OCI-LY1 (cell line): ENCODE measurements at regions not wholly inside any gene's neighbourhood (a gene's known extent, or its start where the extent isn't known, plus 50 kb on each side); places are given as distances from the start of the nearest gene placed in this dataset.

Source experiments
- EZH2 ChIP-seq: fragments of 200-600 bp; sonication (generic), shearing (Covaris generic); IDR thresholded peaks from 2 replicates; pipeline ENCODE4 v1.8.0; 2017; ENCODE audit warnings: borderline replicate concordance, mixed run types, mild to moderate bottlenecking, antibody characterized with exemption, low read length, moderate library complexity, mixed read lengths
- TF ChIP-seq, protein P1 (sequence below): fragments of 200-600 bp; sonication (generic), shearing (Covaris generic); IDR thresholded peaks from 2 replicates; pipeline ENCODE4 v1.5.1; 2017; ENCODE audit warnings: mild to moderate bottlenecking, antibody characterized with exemption, low read length, moderate library complexity, mixed read lengths

DNA sequence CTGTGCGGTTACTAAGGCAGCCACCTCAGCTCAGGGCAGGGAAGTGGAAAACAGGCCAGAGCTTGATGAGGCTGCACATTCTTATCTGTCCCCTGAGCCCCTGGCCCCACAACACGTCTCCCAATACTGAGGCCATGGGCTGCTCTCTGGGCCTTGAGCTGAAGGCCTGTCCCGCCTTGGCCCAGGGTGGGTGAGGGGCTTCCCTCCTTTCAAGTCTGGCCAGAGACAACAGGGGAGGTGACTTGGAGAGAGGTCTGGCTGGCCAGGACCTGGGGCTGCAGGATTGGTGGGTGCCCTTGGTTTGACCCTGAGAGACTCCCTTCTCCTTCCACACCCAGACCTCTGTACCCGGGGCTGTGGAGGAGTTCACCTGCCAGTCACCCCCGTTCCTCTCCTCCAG is 563.8 kb downstream of the PTPRU start:
- TF ChIP-seq, protein P1, sequence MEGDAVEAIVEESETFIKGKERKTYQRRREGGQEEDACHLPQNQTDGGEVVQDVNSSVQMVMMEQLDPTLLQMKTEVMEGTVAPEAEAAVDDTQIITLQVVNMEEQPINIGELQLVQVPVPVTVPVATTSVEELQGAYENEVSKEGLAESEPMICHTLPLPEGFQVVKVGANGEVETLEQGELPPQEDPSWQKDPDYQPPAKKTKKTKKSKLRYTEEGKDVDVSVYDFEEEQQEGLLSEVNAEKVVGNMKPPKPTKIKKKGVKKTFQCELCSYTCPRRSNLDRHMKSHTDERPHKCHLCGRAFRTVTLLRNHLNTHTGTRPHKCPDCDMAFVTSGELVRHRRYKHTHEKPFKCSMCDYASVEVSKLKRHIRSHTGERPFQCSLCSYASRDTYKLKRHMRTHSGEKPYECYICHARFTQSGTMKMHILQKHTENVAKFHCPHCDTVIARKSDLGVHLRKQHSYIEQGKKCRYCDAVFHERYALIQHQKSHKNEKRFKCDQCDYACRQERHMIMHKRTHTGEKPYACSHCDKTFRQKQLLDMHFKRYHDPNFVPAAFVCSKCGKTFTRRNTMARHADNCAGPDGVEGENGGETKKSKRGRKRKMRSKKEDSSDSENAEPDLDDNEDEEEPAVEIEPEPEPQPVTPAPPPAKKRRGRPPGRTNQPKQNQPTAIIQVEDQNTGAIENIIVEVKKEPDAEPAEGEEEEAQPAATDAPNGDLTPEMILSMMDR, result no peak
- no peak for TF ChIP-seq EZH2
